ENCODE measurements at regions not wholly inside any gene's neighbourhood (a gene's known extent, or its start where the extent isn't known, plus 50 kb on each side); places are given as distances from the start of the nearest gene placed in this dataset.

DNA sequence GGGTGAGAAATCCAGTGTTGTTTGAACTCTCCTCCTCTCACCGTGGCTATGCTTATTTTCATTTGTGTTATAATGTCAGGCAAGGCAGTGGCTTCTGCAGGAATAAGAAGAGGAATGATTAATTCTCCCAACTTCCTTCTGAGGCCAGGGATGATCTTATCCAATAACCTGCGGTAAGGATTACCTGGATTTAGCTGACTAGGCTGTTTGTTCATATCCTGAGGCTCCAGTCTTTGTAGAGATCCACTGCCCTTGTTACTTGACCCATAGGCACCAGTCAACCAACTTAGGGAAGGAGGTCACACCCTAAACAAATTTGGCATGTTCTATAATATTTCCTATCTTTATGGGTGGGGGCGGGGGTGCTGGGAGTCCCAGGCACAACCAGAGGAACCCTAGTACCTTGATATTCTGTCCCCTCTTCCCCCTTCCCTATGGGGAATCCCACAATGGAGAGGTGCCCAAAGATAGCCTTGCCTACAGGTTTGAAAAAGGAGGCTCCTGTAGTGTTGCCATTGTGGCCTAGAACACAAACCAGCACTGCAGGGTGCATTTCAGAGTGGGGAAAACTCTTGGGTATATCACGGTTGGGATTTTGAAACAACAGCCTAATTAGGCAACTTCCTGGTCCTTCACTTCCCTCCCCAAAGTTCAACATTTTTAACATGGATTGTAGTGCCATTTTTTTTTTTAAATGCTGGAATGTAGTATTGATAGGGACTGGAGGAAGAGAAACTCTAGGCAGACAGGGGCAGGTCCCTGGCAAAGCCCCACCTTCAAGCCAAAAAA is 977.5 kb upstream of the SPRY2 start:
- Histone ChIP-seq H3K4me1 (replicated peaks in 1 of 2) (no peaks in the 10 kb centered on the region), H3K4me3 (no peak overlapping the region), H3K27me3 (no peaks in the 10 kb centered on the region), H3K27ac (no peak overlapping the region), H3K36me3 (replicated peaks in 1 of 2) (no peaks in the 10 kb centered on the region), H3K9me3 (replicated peaks in 1 of 3) (no peaks in the 10 kb centered on the region)
- no peak for DNase-seq
- 64 to 82% (median 75%) methylated on average over 4 of the region's 4 CpGs for WGBS, 4 donors
- intact Hi-C loops (cut with DNase I) = no loop called here
- TF ChIP-seq, protein P1, sequence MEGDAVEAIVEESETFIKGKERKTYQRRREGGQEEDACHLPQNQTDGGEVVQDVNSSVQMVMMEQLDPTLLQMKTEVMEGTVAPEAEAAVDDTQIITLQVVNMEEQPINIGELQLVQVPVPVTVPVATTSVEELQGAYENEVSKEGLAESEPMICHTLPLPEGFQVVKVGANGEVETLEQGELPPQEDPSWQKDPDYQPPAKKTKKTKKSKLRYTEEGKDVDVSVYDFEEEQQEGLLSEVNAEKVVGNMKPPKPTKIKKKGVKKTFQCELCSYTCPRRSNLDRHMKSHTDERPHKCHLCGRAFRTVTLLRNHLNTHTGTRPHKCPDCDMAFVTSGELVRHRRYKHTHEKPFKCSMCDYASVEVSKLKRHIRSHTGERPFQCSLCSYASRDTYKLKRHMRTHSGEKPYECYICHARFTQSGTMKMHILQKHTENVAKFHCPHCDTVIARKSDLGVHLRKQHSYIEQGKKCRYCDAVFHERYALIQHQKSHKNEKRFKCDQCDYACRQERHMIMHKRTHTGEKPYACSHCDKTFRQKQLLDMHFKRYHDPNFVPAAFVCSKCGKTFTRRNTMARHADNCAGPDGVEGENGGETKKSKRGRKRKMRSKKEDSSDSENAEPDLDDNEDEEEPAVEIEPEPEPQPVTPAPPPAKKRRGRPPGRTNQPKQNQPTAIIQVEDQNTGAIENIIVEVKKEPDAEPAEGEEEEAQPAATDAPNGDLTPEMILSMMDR (IDR thresholded peaks at IDR 0.05) = no peak
- no peak for TF ChIP-seq POLR2A (IDR thresholded peaks at IDR 0.05)

DNA sequence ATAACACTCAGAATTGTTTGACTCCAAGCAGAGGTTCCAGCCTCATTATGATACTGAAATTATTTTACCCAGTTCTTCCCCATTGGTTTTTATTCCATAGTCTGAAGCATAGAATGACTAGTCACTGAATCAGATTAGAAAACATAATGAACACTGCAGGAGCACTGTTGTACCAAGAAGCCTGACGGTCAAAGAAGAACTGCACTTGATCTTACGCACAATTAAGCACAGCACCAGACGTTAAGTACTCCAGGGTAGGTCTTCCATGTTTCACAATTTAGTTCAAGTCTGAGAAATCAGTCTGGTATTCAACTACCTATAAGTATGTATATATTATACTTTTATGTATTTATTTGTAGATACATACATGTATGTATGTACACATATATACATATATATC is 973.5 kb upstream of the SPRY2 start:
- Histone ChIP-seq H3K36me3 (replicated peaks in 1 of 2) (no peaks in the 10 kb centered on the region), H3K4me3 (no peak overlapping the region), H3K27ac (no peak overlapping the region), H3K4me1 (replicated peaks in 1 of 2) (no peaks in the 10 kb centered on the region), H3K27me3 (no peaks in the 10 kb centered on the region), H3K9me3 (replicated peaks in 1 of 3) (no peaks in the 10 kb centered on the region)
- TF ChIP-seq POLR2A (IDR thresholded peaks at IDR 0.05) = no peak
- TF ChIP-seq, protein P1 (IDR thresholded peaks at IDR 0.05) = no peak
- intact Hi-C loops (cut with DNase I) = no loop called here
- DNase-seq = no peak
- WGBS, 4 donors = 72 to 85% (median 75%) methylated on average over 3 of the region's 3 CpGs

GRCh38 chr13:81305928-81306327 is 965.0 kb upstream of the SPRY2 start:
- Histone ChIP-seq H3K36me3 (replicated peaks in 1 of 2) (no peaks in the 10 kb centered on the region), H3K9me3 (replicated peaks in 1 of 3) (no peaks in the 10 kb centered on the region), H3K27ac (no peak overlapping the region), H3K4me1 (replicated peaks in 1 of 2) (no peaks in the 10 kb centered on the region), H3K27me3 (no peaks in the 10 kb centered on the region), H3K4me3 (no peak overlapping the region)
- no peak for DNase-seq
- intact Hi-C loops (cut with DNase I) = no loop called here
- TF ChIP-seq, protein P1 (IDR thresholded peaks at IDR 0.05) = no peak
- no peak for TF ChIP-seq POLR2A (IDR thresholded peaks at IDR 0.05)

DNA sequence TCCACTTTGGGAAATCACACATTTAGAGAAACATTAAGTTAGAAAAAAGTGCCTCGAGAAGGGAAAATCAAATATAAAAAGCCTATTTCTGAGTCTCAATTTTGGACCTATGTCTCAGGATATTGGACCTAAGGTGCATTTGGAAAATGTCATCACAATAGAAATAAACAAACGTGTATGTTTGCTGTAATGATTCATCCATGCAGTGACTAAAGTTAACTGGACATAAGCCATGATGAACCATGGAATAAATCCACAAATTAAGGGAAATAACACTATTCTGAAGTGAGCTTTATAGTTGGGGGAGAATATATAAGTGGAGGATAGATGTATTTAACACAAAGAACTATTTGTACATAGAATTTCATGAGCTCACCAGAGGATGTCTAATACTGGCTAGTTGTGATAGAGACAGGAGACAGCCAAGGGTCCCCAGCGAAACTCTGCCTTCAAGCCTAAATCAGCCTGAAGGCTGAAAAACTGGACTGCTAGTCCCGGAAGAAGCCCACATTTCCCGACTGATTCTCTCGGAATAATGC is 963.3 kb upstream of the SPRY2 start:
- Histone ChIP-seq H3K4me1 (replicated peaks in 1 of 2) (no peaks in the 10 kb centered on the region), H3K9me3 (replicated peaks in 1 of 3) (no peaks in the 10 kb centered on the region), H3K27ac (no peak overlapping the region), H3K36me3 (replicated peaks in 1 of 2) (no peaks in the 10 kb centered on the region), H3K4me3 (no peak overlapping the region), H3K27me3 (no peaks in the 10 kb centered on the region)
- no peak for DNase-seq
- 61 to 71% (median 63%) methylated on average over 5 to 6 of the region's 6 CpGs for WGBS, 4 donors
- intact Hi-C loops (cut with DNase I) = no loop called here
- TF ChIP-seq, protein P1 (IDR thresholded peaks at IDR 0.05) = no peak
- no peak for TF ChIP-seq POLR2A (IDR thresholded peaks at IDR 0.05)
